Retinal pigment epithelial cell (primary cell): ENCODE measurements at regions not wholly inside any gene's neighbourhood (a gene's known extent, or its start where the extent isn't known, plus 50 kb on each side); places are given as distances from the start of the nearest gene placed in this dataset.

ENCODE experiments used
- DNase-seq: peaks from one replicate; pipeline ENCODE4 v3.0.0-alpha.2; 2010; ENCODE audit warnings: low read depth
- H3K4me3 ChIP-seq: 2 replicates; pipeline ENCODE4 v1.5.1; 2011; ENCODE audit warnings: mild to moderate bottlenecking, low read length, control low read depth, moderate library complexity
- CTCF ChIP-seq: conservative IDR thresholded peaks from 2 replicates; pipeline ENCODE4 v1.5.1; 2011; ENCODE audit warnings: low read depth, low read length, control low read depth, inconsistent platforms

- no peak for DNase-seq
- H3K4me3 ChIP-seq, result no peak overlapping the region
- no peak for TF ChIP-seq CTCF
Observed at GRCh38 chr18:40653682-40654081, 1301.4 kb upstream of the PIK3C3 start.

GRCh38 chr18:40652321-40652720 lies 1302.7 kb upstream of the PIK3C3 start:
- H3K4me3 ChIP-seq, result no peak overlapping the region
- TF ChIP-seq CTCF, result no peak
- DNase-seq, result no peak

GRCh38 chr18:40651163-40651562 lies 1303.9 kb upstream of the PIK3C3 start:
- no peak for DNase-seq
- H3K4me3 ChIP-seq, result no peak overlapping the region
- TF ChIP-seq CTCF, result no peak

GRCh38 chr18:40642692-40643229 lies 1312.3 kb upstream of the PIK3C3 start:
- TF ChIP-seq CTCF, result no peak
- H3K4me3 ChIP-seq, result no peak overlapping the region
- peak; percentile 21 for DNase-seq

GRCh38 chr18:40631319-40631718 lies 1323.7 kb upstream of the PIK3C3 start:
- no peak for DNase-seq
- no peak overlapping the region for H3K4me3 ChIP-seq
- no peak for TF ChIP-seq CTCF

GRCh38 chr18:40630496-40630895 lies 1324.5 kb upstream of the PIK3C3 start:
- no peak overlapping the region for H3K4me3 ChIP-seq
- DNase-seq, result no peak
- TF ChIP-seq CTCF, result no peak

GRCh38 chr18:40624959-40625358 lies 1330.1 kb upstream of the PIK3C3 start:
- DNase-seq, result no peak
- no peak for TF ChIP-seq CTCF
- H3K4me3 ChIP-seq, result no peak overlapping the region
